ENCODE measurements at regions not wholly inside any gene's neighbourhood (a gene's known extent, or its start where the extent isn't known, plus 50 kb on each side); places are given as distances from the start of the nearest gene placed in this dataset.
A peak's percentile ranks its signal among the peaks of the same experiment; 100 is the strongest.

GRCh38 chr4:180805101-180805500 lies 1438.1 kb upstream of the TENM3 start:
- TF ChIP-seq, protein P1, sequence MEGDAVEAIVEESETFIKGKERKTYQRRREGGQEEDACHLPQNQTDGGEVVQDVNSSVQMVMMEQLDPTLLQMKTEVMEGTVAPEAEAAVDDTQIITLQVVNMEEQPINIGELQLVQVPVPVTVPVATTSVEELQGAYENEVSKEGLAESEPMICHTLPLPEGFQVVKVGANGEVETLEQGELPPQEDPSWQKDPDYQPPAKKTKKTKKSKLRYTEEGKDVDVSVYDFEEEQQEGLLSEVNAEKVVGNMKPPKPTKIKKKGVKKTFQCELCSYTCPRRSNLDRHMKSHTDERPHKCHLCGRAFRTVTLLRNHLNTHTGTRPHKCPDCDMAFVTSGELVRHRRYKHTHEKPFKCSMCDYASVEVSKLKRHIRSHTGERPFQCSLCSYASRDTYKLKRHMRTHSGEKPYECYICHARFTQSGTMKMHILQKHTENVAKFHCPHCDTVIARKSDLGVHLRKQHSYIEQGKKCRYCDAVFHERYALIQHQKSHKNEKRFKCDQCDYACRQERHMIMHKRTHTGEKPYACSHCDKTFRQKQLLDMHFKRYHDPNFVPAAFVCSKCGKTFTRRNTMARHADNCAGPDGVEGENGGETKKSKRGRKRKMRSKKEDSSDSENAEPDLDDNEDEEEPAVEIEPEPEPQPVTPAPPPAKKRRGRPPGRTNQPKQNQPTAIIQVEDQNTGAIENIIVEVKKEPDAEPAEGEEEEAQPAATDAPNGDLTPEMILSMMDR (conservative IDR thresholded peaks at IDR 0.05; ENCODE audit: low read depth, low read length), result no peak
- no peak overlapping the region for H3K4me3 ChIP-seq (ENCODE audit: low read length)
- no peak for DNase-seq (ENCODE audit: low read depth)

GRCh38 chr4:180808862-180809261 lies 1434.3 kb upstream of the TENM3 start:
- no peak overlapping the region for H3K4me3 ChIP-seq (ENCODE audit: low read length)
- TF ChIP-seq, protein P1 (conservative IDR thresholded peaks at IDR 0.05; ENCODE audit: low read depth, low read length), result no peak
- peak; percentile 61 for DNase-seq (ENCODE audit: low read depth)

- H3K4me3 ChIP-seq (ENCODE audit: low read length), result no peak overlapping the region
- TF ChIP-seq, protein P1 (conservative IDR thresholded peaks at IDR 0.05; ENCODE audit: low read depth, low read length), result no peak
- no peak for DNase-seq (ENCODE audit: low read depth)
These were observed 1433.8 kb upstream of the TENM3 start for GRCh38 chr4:180809439-180809838.

DNA sequence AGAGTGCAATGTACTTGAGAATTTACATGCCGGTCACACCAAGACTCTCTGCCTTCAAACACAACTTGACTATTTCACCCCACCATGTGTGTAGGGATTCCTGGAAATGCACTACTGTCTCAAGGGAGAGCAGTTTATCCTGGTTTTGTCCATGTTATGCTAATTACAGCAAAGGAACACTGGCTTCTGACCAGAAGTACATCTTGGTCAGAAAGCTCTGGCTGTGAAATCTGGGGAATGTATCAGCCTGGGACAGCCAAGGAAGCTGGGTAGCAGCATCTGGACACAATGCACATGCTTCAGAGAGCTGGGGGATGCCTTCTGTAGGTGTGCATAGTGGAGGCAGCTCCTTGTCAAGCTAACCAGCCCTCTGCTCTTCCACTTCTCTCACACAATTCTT lies 1432.6 kb upstream of the TENM3 start:
- TF ChIP-seq, protein P1 (conservative IDR thresholded peaks at IDR 0.05; ENCODE audit: low read depth, low read length), result no peak
- no peak overlapping the region for H3K4me3 ChIP-seq (ENCODE audit: low read length)
- DNase-seq (ENCODE audit: low read depth), result no peak

DNA sequence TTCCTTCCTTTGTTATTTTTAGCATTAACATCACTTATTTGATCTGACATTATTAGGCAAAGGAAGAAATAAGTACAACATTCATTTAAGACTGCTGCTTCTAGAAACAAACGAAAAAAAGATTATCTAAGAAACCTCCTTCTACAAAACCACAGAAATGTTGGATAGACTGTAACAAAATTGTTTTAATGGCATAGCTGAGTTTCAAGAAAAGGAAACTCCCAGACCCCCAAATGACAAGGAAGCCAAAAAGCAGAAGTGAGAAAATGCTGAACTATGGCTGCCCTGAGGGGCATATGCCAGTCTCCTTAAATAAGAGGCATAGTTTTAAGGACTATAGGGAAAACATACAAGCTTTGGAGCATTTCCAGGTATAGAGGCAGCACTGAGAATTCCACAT lies 1431.6 kb upstream of the TENM3 start:
- H3K4me3 ChIP-seq (ENCODE audit: low read length), result no peak overlapping the region
- TF ChIP-seq, protein P1 (conservative IDR thresholded peaks at IDR 0.05; ENCODE audit: low read depth, low read length), result no peak
- DNase-seq (ENCODE audit: low read depth), result no peak

DNA sequence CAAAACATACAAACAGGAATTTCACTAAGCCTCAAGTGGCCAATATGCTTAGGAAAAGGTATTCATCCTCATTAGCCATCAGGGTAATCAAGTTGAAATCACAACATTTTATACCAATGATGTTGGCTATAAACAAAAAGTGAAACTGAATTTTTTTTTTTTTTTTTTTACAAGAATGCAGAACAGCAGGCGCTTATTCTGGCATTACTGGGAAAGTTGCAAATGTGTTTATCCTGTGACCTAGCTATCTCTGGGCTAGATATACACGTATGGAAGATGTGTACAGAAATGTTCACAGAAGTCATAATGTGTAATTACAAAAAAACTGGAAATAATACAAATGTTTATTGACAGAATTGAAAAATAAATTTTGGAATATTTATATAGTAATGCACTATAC lies 1430.4 kb upstream of the TENM3 start:
- no peak overlapping the region for H3K4me3 ChIP-seq (ENCODE audit: low read length)
- no peak for DNase-seq (ENCODE audit: low read depth)
- TF ChIP-seq, protein P1 (conservative IDR thresholded peaks at IDR 0.05; ENCODE audit: low read depth, low read length), result no peak

DNA sequence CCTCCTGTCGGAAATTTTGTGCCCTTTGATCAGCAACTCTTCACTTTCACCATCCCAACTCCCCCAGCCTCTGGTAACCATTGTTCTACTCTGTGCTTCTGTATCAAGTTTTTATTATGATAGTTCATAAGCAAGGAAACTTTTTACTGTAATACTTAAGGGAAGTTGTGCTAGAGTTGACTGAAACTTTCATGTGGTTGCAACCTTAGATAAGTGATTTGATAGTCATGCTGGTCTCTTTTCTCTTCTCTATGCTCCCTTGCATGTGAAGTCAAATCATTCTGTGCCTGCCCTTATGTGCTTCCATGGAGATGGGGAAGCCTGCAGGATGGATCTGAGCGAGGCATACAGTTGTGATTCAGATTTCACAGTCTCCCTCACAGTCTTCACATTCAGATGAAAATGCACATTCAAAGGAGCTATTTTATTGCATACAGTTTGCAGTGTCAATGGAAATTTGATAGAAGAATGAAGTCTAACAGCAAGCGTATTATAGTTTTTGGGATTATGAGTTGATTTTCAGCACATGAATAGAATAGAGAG lies 1428.3 kb upstream of the TENM3 start:
- TF ChIP-seq, protein P1 (conservative IDR thresholded peaks at IDR 0.05; ENCODE audit: low read depth, low read length), result no peak
- H3K4me3 ChIP-seq (ENCODE audit: low read length), result no peak overlapping the region
- DNase-seq (ENCODE audit: low read depth), result no peak

All from retinal pigment epithelial cell (primary cell).